KOPT-K1 (cell line): ENCODE measurements at regions not wholly inside any gene's neighbourhood (a gene's known extent, or its start where the extent isn't known, plus 50 kb on each side); places are given as distances from the start of the nearest gene placed in this dataset.
A peak's percentile ranks its signal among the peaks of the same experiment; 100 is the strongest.

Experiments
- H3K27ac ChIP-seq: fragments of 200-600 bp; sonication (generic); 2 replicates; pipeline ENCODE4 v1.5.1; 2016; ENCODE audit warnings: antibody characterized with exemption, mild to moderate bottlenecking, low read depth, low read length; ENCODE audit not compliant: poor library complexity, severe bottlenecking
- H3K36me3 ChIP-seq: fragments of 200-600 bp; sonication (generic); 2 replicates; pipeline ENCODE4 v1.5.1; 2017; ENCODE audit warnings: antibody characterized with exemption, mild to moderate bottlenecking, low read length, moderate library complexity; ENCODE audit not compliant: insufficient read depth
- H3K9me3 ChIP-seq: fragments of 200-600 bp; sonication (generic); 2 replicates; pipeline ENCODE4 v1.5.1; 2017; ENCODE audit warnings: antibody characterized with exemption, low read length, mild to moderate bottlenecking; ENCODE audit not compliant: insufficient read depth, poor library complexity, severe bottlenecking

DNA sequence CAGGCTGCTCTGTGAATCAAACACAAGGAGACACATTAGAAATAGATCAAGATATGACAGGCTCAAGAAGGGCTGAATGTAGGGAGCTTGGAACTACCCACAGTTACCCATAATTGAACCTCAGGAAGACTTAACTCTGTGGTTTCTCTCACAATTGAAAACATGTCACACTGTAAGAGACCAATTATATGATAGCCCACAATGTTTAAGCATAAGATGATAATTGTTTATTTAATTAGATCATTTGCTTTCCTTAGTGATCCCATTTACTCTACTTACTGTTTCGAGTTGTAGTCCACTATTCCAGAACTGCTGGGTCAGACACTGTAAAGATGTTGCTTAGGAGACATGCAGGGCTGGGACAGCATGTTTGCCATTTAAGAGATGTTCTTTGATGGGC is 201.3 kb upstream of the RARB start:
- H3K36me3 ChIP-seq = no peaks in the 10 kb centered on the region
- no peak overlapping the region for H3K27ac ChIP-seq
- no peaks in the 10 kb centered on the region for H3K9me3 ChIP-seq

- Histone ChIP-seq H3K36me3 (no peaks in the 10 kb centered on the region), H3K9me3 (no peaks in the 10 kb centered on the region), H3K27ac (no peak overlapping the region)
Observed at GRCh38 chr3:25229586-25229985, 198.5 kb upstream of the RARB start.

- H3K27ac ChIP-seq = peak overlapping the region; percentile 34
Observed at GRCh38 chr3:25235031-25235430, 193.0 kb upstream of the RARB start.

DNA sequence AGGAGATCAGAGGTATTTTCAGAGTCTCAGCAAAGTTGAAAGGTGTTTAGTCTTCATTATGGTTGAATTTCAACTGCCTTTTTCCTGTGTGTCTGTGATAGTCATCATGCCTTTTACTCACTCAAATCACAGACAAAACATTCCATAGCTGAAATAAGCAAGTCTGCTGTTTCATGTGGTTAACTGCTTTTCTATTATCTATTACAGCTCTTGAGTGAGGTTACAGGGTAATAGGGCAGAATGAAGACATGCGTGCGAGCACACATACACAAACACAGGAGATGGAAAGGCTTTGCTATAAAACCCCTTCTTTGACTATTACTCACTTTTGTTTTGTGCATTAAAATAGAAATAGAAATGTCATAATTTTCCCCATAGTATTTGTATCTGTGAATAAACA is 192.6 kb upstream of the RARB start:
- Histone ChIP-seq H3K9me3 (no peaks in the 10 kb centered on the region), H3K36me3 (no peaks in the 10 kb centered on the region), H3K27ac (peak overlapping the region; percentile 34)

More at GRCh38 chr3:25235031-25235430, 193.0 kb upstream of the RARB start:
- Histone ChIP-seq H3K9me3 (no peaks in the 10 kb centered on the region), H3K36me3 (no peaks in the 10 kb centered on the region)

DNA sequence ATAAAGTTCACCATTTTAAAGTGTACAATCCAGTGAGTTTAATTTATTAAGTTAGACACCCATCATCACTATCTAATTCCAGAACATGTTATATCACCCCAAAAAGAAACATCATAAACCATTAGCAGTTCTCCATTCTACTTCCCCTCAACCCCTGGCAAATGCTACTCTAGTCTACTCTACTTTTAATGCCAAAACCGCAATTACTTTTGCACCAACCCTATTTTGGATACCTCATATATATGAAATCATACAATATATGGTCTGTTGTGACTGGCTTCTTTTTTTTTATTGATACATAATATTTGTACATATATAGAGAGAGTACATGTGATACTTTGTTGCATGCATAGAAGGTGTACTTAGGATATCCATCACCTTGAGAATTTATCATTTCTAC is 190.5 kb upstream of the RARB start:
- Histone ChIP-seq H3K27ac (no peak overlapping the region), H3K36me3 (no peaks in the 10 kb centered on the region)

GRCh38 chr3:25239042-25239441 is 189.0 kb upstream of the RARB start:
- Histone ChIP-seq H3K36me3 (no peaks in the 10 kb centered on the region), H3K27ac (no peak overlapping the region), H3K9me3 (no peaks in the 10 kb centered on the region)

More for the DNA sequence above, 190.5 kb upstream of the RARB start:
- no peaks in the 10 kb centered on the region for H3K9me3 ChIP-seq

- no peaks in the 10 kb centered on the region for H3K36me3 ChIP-seq
- no peaks in the 10 kb centered on the region for H3K9me3 ChIP-seq
- no peak overlapping the region for H3K27ac ChIP-seq
Observed at GRCh38 chr3:25246913-25247312, 181.2 kb upstream of the RARB start.

DNA sequence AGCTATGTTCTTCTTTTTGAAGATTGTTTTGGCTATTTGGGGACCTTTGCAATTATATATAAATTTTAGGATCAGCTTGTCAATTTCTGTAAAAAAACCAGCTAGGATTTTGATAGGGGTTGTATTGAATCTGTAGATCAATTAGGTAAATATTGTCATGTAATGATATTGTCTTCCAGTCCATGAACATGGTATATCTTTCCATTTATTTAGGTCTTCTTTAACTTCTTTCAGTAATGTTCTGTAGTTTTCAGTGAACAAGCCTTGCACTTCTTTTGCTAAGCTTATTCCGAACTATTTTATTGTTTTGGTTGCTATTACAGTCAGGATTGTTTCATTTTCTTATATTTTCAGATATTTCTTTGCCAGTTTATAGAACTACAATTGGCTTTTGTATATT is 175.8 kb upstream of the RARB start:
- Histone ChIP-seq H3K9me3 (peaks cover 5% of the 10 kb centered on the region), H3K27ac (no peak overlapping the region), H3K36me3 (no peaks in the 10 kb centered on the region)

GRCh38 chr3:25257026-25257425 is 171.0 kb upstream of the RARB start:
- no peak overlapping the region for H3K27ac ChIP-seq
- H3K36me3 ChIP-seq = no peaks in the 10 kb centered on the region
- H3K9me3 ChIP-seq = peaks cover 5% of the 10 kb centered on the region

DNA sequence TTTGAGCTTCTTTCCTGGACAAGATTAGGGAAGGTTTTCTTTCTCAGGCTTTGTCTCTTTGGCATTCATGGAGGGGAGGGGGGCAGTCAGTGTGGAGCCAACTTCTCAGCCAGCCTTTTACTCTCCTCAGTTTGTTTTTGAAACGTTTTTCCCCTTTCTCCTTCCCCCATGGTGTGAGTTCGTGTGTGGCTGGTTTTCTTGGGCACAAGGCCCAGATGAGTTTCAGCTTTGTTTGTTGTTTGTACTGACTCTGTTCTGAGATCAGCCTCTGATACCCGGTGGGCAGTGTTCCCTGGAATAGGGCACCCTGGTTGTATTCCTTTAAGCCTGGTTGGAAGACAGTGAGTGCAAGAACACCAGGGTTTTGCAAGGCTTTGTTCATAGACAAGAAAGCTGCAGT is 168.2 kb upstream of the RARB start:
- Histone ChIP-seq H3K9me3 (no peaks in the 10 kb centered on the region), H3K27ac (no peak overlapping the region), H3K36me3 (no peaks in the 10 kb centered on the region)

DNA sequence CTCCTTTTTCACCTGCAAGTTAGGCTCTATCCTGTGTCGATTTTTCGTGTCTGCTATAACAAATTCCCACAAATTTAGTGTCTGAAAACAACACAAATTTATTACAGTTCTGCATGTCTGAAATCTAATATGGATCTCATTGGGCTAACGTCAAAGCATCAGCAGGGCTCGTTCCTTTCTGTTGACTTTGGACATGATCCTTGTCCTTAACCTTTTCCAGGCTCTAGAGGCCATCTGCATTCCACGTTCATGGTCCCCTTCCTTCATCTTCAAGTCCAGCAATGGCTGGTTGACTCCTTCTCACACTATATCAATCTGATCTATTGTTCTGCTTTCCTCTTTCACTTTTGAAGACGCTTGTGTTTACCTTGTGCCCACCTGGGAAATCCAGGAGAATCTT is 165.7 kb upstream of the RARB start:
- Histone ChIP-seq H3K27ac (no peak overlapping the region), H3K36me3 (no peaks in the 10 kb centered on the region), H3K9me3 (no peaks in the 10 kb centered on the region)

- no peaks in the 10 kb centered on the region for H3K36me3 ChIP-seq
- H3K9me3 ChIP-seq = no peaks in the 10 kb centered on the region
- no peak overlapping the region for H3K27ac ChIP-seq
Observed at GRCh38 chr3:25265284-25265683, 162.8 kb upstream of the RARB start.

GRCh38 chr3:25266677-25267076 is 161.4 kb upstream of the RARB start:
- Histone ChIP-seq H3K36me3 (no peaks in the 10 kb centered on the region), H3K27ac (no peak overlapping the region), H3K9me3 (no peaks in the 10 kb centered on the region)

- Histone ChIP-seq H3K9me3 (no peaks in the 10 kb centered on the region), H3K27ac (no peak overlapping the region), H3K36me3 (no peaks in the 10 kb centered on the region)
Observed at GRCh38 chr3:25272090-25272489, 156.0 kb upstream of the RARB start.

DNA sequence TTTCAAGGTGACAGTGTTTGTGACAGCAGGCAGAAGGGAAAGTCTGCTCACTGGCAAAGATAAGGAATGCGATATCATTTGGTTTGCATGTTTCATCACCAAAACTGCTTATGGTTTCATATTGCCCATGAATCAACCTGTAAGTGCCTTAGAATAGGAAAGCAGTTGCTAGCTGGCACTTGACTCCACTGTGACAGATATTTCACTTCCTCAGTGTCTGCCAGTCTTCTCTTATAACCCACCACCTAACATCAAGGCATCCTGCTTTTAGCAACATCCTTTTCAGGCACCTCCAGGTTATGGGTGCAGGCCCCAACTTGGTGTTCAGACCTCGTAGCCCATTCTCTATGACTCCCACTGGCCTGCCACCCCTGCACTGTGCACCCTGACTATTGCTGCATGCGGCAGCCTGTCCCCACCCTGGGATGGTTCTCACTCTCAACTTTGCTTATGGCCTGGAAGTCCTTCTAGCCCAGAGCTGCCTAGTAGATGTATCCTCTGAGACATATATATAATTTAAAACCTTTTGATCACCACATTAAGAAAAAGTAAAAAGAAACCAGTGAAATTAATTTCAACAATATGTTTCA is 154.4 kb upstream of the RARB start:
- Histone ChIP-seq H3K27ac (no peak overlapping the region), H3K36me3 (no peaks in the 10 kb centered on the region), H3K9me3 (no peaks in the 10 kb centered on the region)

- Histone ChIP-seq H3K36me3 (no peaks in the 10 kb centered on the region), H3K9me3 (no peaks in the 10 kb centered on the region), H3K27ac (no peak overlapping the region)
Observed at GRCh38 chr3:25277503-25277902, 150.6 kb upstream of the RARB start.
